SK-N-SH (cell line): ENCODE measurements at regions not wholly inside any gene's neighbourhood (a gene's known extent, or its start where the extent isn't known, plus 50 kb on each side); places are given as distances from the start of the nearest gene placed in this dataset.

Experiments
- CTCF ChIA-PET: fragments of 300-600, 350-600 bp; formaldehyde crosslinking; extraction: SDS; loops from one replicate; lab custom pipeline; 2021; lab: Yijun Ruan, JAX
- POLR2A ChIA-PET: fragments of 350-600 bp; sonication (Branson Sonifier 250); formaldehyde crosslinking; extraction: SDS; loops from one replicate; lab custom pipeline; 2020; ENCODE audit warnings: antibody characterized with exemption, inconsistent platforms; lab: Yijun Ruan, JAX
- DNase-seq: peaks from one replicate; pipeline ENCODE4 v3.0.0; 2012
- H2AFZ ChIP-seq: fragments of 200-600 bp; sonication (generic); 2 replicates; pipeline ENCODE4 v1.8.1; 2016; ENCODE audit warnings: antibody characterized with exemption, mild to moderate bottlenecking, low read depth
- H3F3A ChIP-seq: fragments of 200-600 bp; sonication (generic); replicated peaks from 2 replicates; pipeline ENCODE3; 2016; ENCODE audit warnings: antibody characterized with exemption, mild to moderate bottlenecking; ENCODE audit not compliant: insufficient read depth
- H3K27ac ChIP-seq, 2 experiments: fragments of 200-500 bp in 1 of 2; fragments of 200-600 bp in 1 of 2; sonication (Bioruptor generic) in 1 of 2; sonication (generic), shearing (Covaris generic) in 1 of 2; 2 replicates each; pipeline versions ENCODE4 v1.5.1 to v1.6.1; 2014 to 2016; ENCODE audit warnings: low read depth in 2 of 2, inconsistent platforms in 1 of 2, low read length in 1 of 2, mild to moderate bottlenecking in 1 of 2, mixed read lengths in 1 of 2
- H3K27me3 ChIP-seq: fragments of 200-600 bp; sonication (generic), shearing (Covaris generic); 2 replicates; pipeline ENCODE4 v1.6.1; 2016; ENCODE audit warnings: mixed run types; ENCODE audit not compliant: insufficient read depth
- H3K36me3 ChIP-seq, 2 experiments: fragments of 200-500 bp in 1 of 2; fragments of 200-600 bp in 1 of 2; sonication (Bioruptor generic) in 1 of 2; sonication (generic) in 1 of 2; replicated peaks in 1 of 2; 2 replicates each; pipeline versions ENCODE3 to v1.5.1; 2014 to 2016; ENCODE audit warnings: low read length in 1 of 2, mild to moderate bottlenecking in 1 of 2; ENCODE audit not compliant: insufficient read depth in 2 of 2, control insufficient read depth in 1 of 2
- H3K4me1 ChIP-seq, 2 experiments: fragments of 200-500 bp in 1 of 2; fragments of 200-600 bp in 1 of 2; sonication (Bioruptor generic) in 1 of 2; sonication (generic), shearing (Covaris generic) in 1 of 2; 2 replicates each; pipeline versions ENCODE4 v1.5.1 to v1.6.1; 2014 to 2016; ENCODE audit warnings: low read depth in 1 of 2, low read length in 1 of 2, mixed run types in 1 of 2; ENCODE audit not compliant: insufficient read depth in 2 of 2, control insufficient read depth in 1 of 2
- H3K4me2 ChIP-seq: fragments of 200-600 bp; sonication (generic), shearing (Covaris generic); 2 replicates; pipeline ENCODE4 v1.6.1; 2017; ENCODE audit warnings: mixed run types
- H3K4me3 ChIP-seq, 2 experiments: fragments of 200-500 bp in 1 of 2; fragments of 200-600 bp in 1 of 2; sonication (Bioruptor generic) in 1 of 2; sonication (generic), shearing (Covaris generic) in 1 of 2; 2 replicates each; pipeline versions ENCODE4 v1.5.1 to v1.8.1; 2014 to 2016; ENCODE audit warnings: low read depth in 2 of 2, inconsistent platforms in 1 of 2, low read length in 1 of 2, mild to moderate bottlenecking in 1 of 2, mixed read lengths in 1 of 2, moderate library complexity in 1 of 2
- H3K79me2 ChIP-seq: fragments of 200-600 bp; sonication (generic); 2 replicates; pipeline ENCODE4 v1.8.1; 2017; ENCODE audit warnings: mild to moderate bottlenecking; ENCODE audit not compliant: insufficient read depth
- H3K9ac ChIP-seq: fragments of 200-600 bp; sonication (generic); 2 replicates; pipeline ENCODE4 v1.6.1; 2017; ENCODE audit warnings: mixed run types
- H3K9me2 ChIP-seq: fragments of 200-600 bp; sonication (generic); 2 replicates; pipeline ENCODE4 v1.6.1; 2017; ENCODE audit warnings: mixed run types
- H3K9me3 ChIP-seq: fragments of 200-600 bp; sonication (generic); 2 replicates; pipeline ENCODE4 v1.6.1; 2017; ENCODE audit warnings: mixed run types, mild to moderate bottlenecking, moderate library complexity
- H4K20me1 ChIP-seq: fragments of 200-600 bp; sonication (generic); 2 replicates; pipeline ENCODE4 v1.6.1; 2017; ENCODE audit warnings: mild to moderate bottlenecking, mixed run types; ENCODE audit not compliant: insufficient read depth
- CHD2 ChIP-seq: fragments of 150-350 bp; IDR thresholded peaks from 2 replicates; pipeline ENCODE4 v1.6.1; 2018; ENCODE audit warnings: low read length; ENCODE audit not compliant: partially characterized antibody
- ELF1 ChIP-seq: IDR thresholded peaks from 2 replicates; pipeline ENCODE4 v1.4.0; 2012
- EP300 ChIP-seq, 2 experiments: IDR thresholded peaks; 2 replicates each; pipeline versions ENCODE4 v1.4.0 to v1.6.1; 2012; ENCODE audit warnings: borderline replicate concordance in 1 of 2, low read depth in 1 of 2, low read length in 1 of 2
- EZH2phosphoT487 ChIP-seq: fragments of 200-600 bp; sonication (generic); IDR thresholded peaks from 2 replicates; pipeline ENCODE4 v1.6.1; 2017; ENCODE audit warnings: low read depth, mixed run types, mild to moderate bottlenecking, antibody characterized with exemption, moderate library complexity, borderline replicate concordance
- FOSL2 ChIP-seq: IDR thresholded peaks from 2 replicates; pipeline ENCODE4 v1.4.0; 2012; ENCODE audit warnings: low read depth, mild to moderate bottlenecking, moderate library complexity, borderline replicate concordance
- FOXJ3 ChIP-seq: sonication (generic); formaldehyde crosslinking; IDR thresholded peaks from 2 replicates; pipeline ENCODE4 v1.5.1; 2020; ENCODE audit warnings: mild to moderate bottlenecking, missing genetic modification reagents
- FOXM1 ChIP-seq: IDR thresholded peaks from 2 replicates; pipeline ENCODE4 v1.4.0; 2012; ENCODE audit warnings: low read depth, mild to moderate bottlenecking
- GABPA ChIP-seq: IDR thresholded peaks from 2 replicates; pipeline ENCODE4 v1.4.0; 2012; ENCODE audit warnings: low read depth, mild to moderate bottlenecking
- GATA2 ChIP-seq: sonication (generic); formaldehyde crosslinking; IDR thresholded peaks from 2 replicates; pipeline ENCODE4 v1.5.0; 2020; ENCODE audit warnings: mild to moderate bottlenecking, missing genetic modification reagents
- JUND ChIP-seq: IDR thresholded peaks from 2 replicates; pipeline ENCODE4 v1.4.0; 2012
- MEF2A ChIP-seq: IDR thresholded peaks from 2 replicates; pipeline ENCODE4 v1.4.0; 2012; ENCODE audit warnings: low read depth, borderline replicate concordance
- MXI1 ChIP-seq: IDR thresholded peaks from 2 replicates; pipeline ENCODE4 v1.6.1; 2012; ENCODE audit warnings: mild to moderate bottlenecking, low read depth, low read length, improper control_type of control experiment
- NFIC ChIP-seq: IDR thresholded peaks from 2 replicates; pipeline ENCODE4 v1.4.0; 2012; ENCODE audit warnings: borderline replicate concordance
- NRF1 ChIP-seq: IDR thresholded peaks from 2 replicates; pipeline ENCODE4 v1.6.1; 2012; ENCODE audit warnings: low read depth, mild to moderate bottlenecking, low read length
- POLR2AphosphoS5 ChIP-seq: IDR thresholded peaks from 2 replicates; pipeline ENCODE4 v1.6.1; 2012; ENCODE audit warnings: low read depth, low read length
- RAD21 ChIP-seq: IDR thresholded peaks from 2 replicates; pipeline ENCODE4 v1.6.1; 2012; ENCODE audit warnings: mild to moderate bottlenecking, low read length
- RCOR1 ChIP-seq: fragments of 150-350 bp; IDR thresholded peaks from 2 replicates; pipeline ENCODE4 v1.6.1; 2017; ENCODE audit warnings: antibody characterized with exemption, low read length
- RFX5 ChIP-seq: IDR thresholded peaks from 2 replicates; pipeline ENCODE4 v1.6.1; 2012; ENCODE audit warnings: mild to moderate bottlenecking, improper control_type of control experiment, low read length
- SIN3A ChIP-seq: IDR thresholded peaks from 2 replicates; pipeline ENCODE4 v1.6.1; 2012; ENCODE audit warnings: low read depth, mild to moderate bottlenecking, low read length, moderate library complexity, borderline replicate concordance
- SMC3 ChIP-seq: IDR thresholded peaks from 2 replicates; pipeline ENCODE4 v1.6.1; 2012; ENCODE audit warnings: low read depth, low read length, improper control_type of control experiment
- TEAD4 ChIP-seq: IDR thresholded peaks from 2 replicates; pipeline ENCODE4 v1.4.0; 2012; ENCODE audit warnings: mild to moderate bottlenecking, borderline replicate concordance; ENCODE audit not compliant: insufficient read depth
- YY1 ChIP-seq: IDR thresholded peaks from 2 replicates; pipeline ENCODE4 v1.4.0; 2012; ENCODE audit warnings: low read depth, mild to moderate bottlenecking
- WGBS: methylation state at CpG from one replicate; pipeline ENCODE4 v1.1.6; 2017; ENCODE audit warnings: low lambda C conversion rate; 5-methylcytosine and 5-hydroxymethylcytosine counted together
- TF ChIP-seq, protein P1 (sequence below): IDR thresholded peaks from 2 replicates; pipeline ENCODE4 v1.4.0; 2012; ENCODE audit warnings: low read depth, borderline replicate concordance
- TF ChIP-seq, protein P2 (sequence below): IDR thresholded peaks from 2 replicates; pipeline ENCODE4 v1.4.0; 2012; ENCODE audit warnings: low read depth
- TF ChIP-seq, protein P3 (sequence below): fragments of 150-350 bp; IDR thresholded peaks from 2 replicates; pipeline ENCODE4 v1.6.1; 2016; ENCODE audit warnings: mild to moderate bottlenecking, low read depth, low read length
- TF ChIP-seq, protein P4 (sequence below): IDR thresholded peaks from 2 replicates; pipeline ENCODE4; 2012
- TF ChIP-seq, protein P5 (sequence below): IDR thresholded peaks from 2 replicates; pipeline ENCODE4 v1.4.0; 2012; ENCODE audit warnings: low read depth, borderline replicate concordance
- TF ChIP-seq, protein P6 (sequence below): fragments of 150-350 bp; IDR thresholded peaks from 2 replicates; pipeline ENCODE4 v1.6.1; 2017; ENCODE audit warnings: antibody characterized with exemption, low read length, low read depth, borderline replicate concordance

DNA sequence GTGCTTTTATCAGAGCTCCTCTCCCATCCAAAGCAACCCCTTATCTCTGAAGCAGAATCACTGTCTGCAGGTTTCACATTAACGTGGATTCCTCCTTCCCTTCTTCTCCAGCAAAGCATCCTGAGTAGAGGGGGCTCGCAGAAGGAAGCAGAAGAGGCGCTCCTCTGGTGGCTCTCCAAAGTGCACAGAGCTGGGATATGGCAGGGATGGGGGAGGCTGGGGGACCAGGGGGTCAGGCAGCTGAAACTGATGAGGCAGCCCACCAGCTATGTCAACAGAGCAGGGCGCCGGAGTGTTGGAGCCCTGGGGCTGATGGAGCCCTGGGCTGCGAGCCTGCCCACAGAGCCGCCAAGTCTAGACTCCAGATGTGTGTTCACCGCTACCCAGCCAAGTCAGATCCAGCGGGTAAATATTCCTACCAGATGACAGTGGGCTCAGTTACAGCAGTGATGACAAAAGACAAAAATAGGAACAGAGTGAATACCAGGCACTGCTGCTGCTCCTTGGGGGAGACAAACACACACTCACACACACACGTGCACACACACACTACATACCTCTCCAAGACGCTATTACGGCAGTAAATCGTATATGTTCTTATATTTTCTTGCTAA lies 678.3 kb upstream of the ID2 start:
- Histone ChIP-seq H2AFZ (peak overlapping the region; percentile 44), H3K4me1 (peaks cover 13 to 15% of the 10 kb centered on the region in 2 experiments; a peak in 3 of 4 replicates), H3K4me3 (peak overlapping the region; percentile 0 to 46; a peak in 2 of 4 replicates), H3K27ac (peak overlapping the region; percentile 65 to 81), H4K20me1 (no peaks in the 10 kb centered on the region), H3K4me2 (peak overlapping the region; percentile 59), H3K9me3 (no peaks in the 10 kb centered on the region), H3F3A (peaks cover 13% of the 10 kb centered on the region), H3K36me3 (no peaks in the 10 kb centered on the region), H3K27me3 (no peaks in the 10 kb centered on the region), H3K9ac (peak overlapping the region; percentile 9; the same call in 1 of the 2 replicates), H3K9me2 (no peaks in the 10 kb centered on the region), H3K79me2 (no peaks in the 10 kb centered on the region)
- peak; percentile 93 for DNase-seq
- 18% methylated on average over 13 of the region's 13 CpGs for WGBS
- ChIA-PET POLR2A (interaction anchor here (0.9 to 1.9 kb wide), 2 partner anchors 675 to 679 kb away, joined by 3 to 8 read pairs; partner anchors contain the start of gene ID2), CTCF (interaction anchor here (0.8 to 2.8 kb wide), 6 partner anchors 9 to 681 kb away, joined by 3 to 12 read pairs (median 6); no protein-coding TSS in a partner anchor)
- TF ChIP-seq YY1 (no peak), FOSL2 (no peak), POLR2AphosphoS5 (peak; percentile 41; the same call in 1 of the 2 replicates), ELF1 (no peak), MEF2A (peak; percentile 64; the same call in 1 of the 2 replicates), SMC3 (no peak; the same call in 1 of the 2 replicates), FOXM1 (0 out of 2 replicates have a peak, but pooled peaks have one; percentile 37), CHD2 (peak; percentile 73), NFIC (no peak), SIN3A (no peak), RCOR1 (peak; percentile 76; the same call in 1 of the 2 replicates), TEAD4 (0 out of 2 replicates have a peak, but pooled peaks have one; percentile 24), JUND (no peak), GATA2 (CRISPR knock-in tag) (peak; percentile 21), EP300 (IDR thresholded peaks at IDR 0.05; ENCODE audit: borderline replicate concordance in 1 of 2, low read depth in 1 of 2, low read length in 1 of 2) (peak; percentile 65 to 86; a peak in 3 of 4 replicates), GABPA (no peak), NRF1 (no peak), RAD21 (peak; percentile 34; the same call in 1 of the 2 replicates), RFX5 (no peak), MXI1 (peak; percentile 58; the same call in 1 of the 2 replicates), FOXJ3 (CRISPR knock-in tag) (peak; percentile 93), EZH2phosphoT487 (no peak)
- TF ChIP-seq, protein P1, sequence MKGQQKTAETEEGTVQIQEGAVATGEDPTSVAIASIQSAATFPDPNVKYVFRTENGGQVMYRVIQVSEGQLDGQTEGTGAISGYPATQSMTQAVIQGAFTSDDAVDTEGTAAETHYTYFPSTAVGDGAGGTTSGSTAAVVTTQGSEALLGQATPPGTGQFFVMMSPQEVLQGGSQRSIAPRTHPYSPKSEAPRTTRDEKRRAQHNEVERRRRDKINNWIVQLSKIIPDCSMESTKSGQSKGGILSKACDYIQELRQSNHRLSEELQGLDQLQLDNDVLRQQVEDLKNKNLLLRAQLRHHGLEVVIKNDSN, result no peak
- TF ChIP-seq, protein P2, sequence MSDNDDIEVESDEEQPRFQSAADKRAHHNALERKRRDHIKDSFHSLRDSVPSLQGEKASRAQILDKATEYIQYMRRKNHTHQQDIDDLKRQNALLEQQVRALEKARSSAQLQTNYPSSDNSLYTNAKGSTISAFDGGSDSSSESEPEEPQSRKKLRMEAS, result no peak
- TF ChIP-seq, protein P3, sequence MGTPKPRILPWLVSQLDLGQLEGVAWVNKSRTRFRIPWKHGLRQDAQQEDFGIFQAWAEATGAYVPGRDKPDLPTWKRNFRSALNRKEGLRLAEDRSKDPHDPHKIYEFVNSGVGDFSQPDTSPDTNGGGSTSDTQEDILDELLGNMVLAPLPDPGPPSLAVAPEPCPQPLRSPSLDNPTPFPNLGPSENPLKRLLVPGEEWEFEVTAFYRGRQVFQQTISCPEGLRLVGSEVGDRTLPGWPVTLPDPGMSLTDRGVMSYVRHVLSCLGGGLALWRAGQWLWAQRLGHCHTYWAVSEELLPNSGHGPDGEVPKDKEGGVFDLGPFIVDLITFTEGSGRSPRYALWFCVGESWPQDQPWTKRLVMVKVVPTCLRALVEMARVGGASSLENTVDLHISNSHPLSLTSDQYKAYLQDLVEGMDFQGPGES, result no peak
- TF ChIP-seq, protein P4, sequence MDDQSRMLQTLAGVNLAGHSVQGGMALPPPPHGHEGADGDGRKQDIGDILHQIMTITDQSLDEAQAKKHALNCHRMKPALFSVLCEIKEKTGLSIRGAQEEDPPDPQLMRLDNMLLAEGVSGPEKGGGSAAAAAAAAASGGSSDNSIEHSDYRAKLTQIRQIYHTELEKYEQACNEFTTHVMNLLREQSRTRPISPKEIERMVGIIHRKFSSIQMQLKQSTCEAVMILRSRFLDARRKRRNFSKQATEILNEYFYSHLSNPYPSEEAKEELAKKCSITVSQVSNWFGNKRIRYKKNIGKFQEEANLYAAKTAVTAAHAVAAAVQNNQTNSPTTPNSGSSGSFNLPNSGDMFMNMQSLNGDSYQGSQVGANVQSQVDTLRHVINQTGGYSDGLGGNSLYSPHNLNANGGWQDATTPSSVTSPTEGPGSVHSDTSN, result peak; percentile 30; the same call in 1 of the 2 replicates
- TF ChIP-seq, protein P5, sequence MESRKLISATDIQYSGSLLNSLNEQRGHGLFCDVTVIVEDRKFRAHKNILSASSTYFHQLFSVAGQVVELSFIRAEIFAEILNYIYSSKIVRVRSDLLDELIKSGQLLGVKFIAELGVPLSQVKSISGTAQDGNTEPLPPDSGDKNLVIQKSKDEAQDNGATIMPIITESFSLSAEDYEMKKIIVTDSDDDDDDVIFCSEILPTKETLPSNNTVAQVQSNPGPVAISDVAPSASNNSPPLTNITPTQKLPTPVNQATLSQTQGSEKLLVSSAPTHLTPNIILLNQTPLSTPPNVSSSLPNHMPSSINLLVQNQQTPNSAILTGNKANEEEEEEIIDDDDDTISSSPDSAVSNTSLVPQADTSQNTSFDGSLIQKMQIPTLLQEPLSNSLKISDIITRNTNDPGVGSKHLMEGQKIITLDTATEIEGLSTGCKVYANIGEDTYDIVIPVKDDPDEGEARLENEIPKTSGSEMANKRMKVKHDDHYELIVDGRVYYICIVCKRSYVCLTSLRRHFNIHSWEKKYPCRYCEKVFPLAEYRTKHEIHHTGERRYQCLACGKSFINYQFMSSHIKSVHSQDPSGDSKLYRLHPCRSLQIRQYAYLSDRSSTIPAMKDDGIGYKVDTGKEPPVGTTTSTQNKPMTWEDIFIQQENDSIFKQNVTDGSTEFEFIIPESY, result no peak
- TF ChIP-seq, protein P6, sequence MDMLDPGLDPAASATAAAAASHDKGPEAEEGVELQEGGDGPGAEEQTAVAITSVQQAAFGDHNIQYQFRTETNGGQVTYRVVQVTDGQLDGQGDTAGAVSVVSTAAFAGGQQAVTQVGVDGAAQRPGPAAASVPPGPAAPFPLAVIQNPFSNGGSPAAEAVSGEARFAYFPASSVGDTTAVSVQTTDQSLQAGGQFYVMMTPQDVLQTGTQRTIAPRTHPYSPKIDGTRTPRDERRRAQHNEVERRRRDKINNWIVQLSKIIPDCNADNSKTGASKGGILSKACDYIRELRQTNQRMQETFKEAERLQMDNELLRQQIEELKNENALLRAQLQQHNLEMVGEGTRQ, result no peak
